HS-27A (cell line): ENCODE measurements at regions not wholly inside any gene's neighbourhood (a gene's known extent, or its start where the extent isn't known, plus 50 kb on each side); places are given as distances from the start of the nearest gene placed in this dataset.
"Not testable (repeated sequence)": the region's sequence is repeated elsewhere in the genome, so short reads cannot be mapped to it uniquely, and the experiment has no call there.

Experiments used
- DNase-seq: peaks from one replicate; pipeline ENCODE4 v3.0.0-alpha.2; 2012; ENCODE audit warnings: low read depth, missing footprints

DNA sequence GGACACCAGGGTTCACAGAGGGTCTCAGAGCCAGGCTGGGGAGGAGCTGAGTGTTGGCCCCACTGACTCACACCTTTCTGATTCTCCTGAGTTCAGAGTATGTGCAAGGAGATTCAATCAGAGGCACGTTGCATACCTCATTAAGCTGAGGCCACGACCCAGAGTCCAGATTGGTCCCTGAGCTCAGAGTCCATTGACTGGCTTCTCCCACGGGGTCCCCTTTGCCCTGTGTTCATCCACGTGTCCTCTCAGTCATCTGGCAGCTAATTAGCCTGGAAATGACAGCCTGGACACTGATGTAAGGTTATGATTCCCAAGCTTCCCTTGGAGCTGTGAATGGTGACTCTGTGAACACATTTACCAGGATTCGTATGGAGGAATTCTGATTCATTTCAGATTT is 267.2 kb downstream of the SH3BP4 start:
- no peak for DNase-seq

DNA sequence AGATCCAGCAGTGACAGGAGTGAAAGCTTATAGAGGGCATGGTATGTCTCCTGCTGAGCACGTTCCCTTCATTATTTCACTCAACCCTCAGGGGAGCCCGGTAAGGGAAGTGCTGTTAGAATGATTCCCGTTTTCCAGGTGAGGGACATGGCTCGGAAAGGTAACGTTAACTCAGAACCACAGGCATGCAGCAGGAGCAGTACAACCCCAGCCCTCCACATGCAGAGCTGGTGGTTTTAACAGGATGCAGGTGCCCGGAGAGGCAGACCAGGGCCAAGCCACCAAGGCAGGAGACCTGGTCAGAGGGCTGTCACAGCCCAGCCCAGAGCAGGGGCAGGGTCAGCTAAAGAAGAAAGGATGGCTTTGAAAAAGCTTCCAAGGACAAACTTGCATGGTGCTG is 268.5 kb downstream of the SH3BP4 start:
- DNase-seq: no peak

DNA sequence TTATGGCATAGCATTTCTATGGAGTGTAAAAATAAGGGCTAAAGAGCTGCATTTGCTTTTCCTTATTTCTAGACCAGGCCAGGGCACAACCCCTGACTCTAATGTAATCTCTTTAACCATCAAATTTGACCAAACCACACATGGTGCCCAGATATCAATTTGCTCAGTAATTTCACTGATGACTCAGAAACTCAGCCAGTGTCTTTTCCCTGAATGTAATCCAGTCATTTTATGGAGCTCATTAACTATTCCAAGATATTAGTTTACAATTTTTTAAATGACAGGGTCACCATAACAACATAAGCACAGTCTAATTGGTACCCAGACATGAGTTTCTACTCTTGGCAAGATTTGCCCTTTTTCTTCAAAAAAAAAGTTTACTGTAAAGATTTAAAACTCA is 270.8 kb upstream of the AGAP1 start:
- no peak for DNase-seq

DNA sequence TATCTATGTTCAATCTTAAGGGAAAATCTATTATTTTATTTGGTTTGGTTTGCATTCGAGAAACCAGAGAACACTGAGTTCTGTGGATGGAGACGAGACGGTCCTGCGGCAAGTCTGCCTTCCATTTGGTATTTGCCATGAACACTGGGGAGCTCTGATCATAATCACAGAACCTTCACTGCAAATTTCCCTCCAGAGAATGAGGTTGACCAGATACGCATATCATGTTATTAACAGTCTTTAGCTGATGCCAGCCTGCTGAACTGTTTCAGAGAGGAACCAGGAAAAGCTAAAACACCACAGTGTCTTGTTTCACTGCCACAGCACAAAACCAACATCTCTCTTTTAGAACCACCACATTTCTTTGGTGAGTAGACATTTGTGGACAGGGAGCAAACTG is 269.4 kb upstream of the AGAP1 start:
- no peak for DNase-seq

DNA sequence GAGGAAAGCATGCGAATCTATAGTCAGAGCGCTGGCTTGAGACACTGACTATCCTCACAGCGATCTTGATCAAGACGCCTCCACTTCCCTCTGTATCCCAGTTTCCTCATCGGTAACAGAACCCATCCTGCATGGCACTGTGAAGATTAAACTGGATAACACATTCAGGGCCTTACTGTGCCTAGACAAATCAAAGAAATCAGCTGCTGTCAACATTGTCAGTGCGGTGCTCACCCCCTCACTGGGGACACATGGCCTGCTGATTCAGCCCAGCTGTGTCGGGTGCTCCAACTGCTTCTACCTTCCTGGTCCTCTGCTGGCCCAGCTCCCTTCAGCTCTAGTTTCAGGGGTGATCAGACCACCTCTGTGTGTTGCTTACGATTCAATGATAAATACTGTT is 268.6 kb upstream of the AGAP1 start:
- DNase-seq: no peak

DNA sequence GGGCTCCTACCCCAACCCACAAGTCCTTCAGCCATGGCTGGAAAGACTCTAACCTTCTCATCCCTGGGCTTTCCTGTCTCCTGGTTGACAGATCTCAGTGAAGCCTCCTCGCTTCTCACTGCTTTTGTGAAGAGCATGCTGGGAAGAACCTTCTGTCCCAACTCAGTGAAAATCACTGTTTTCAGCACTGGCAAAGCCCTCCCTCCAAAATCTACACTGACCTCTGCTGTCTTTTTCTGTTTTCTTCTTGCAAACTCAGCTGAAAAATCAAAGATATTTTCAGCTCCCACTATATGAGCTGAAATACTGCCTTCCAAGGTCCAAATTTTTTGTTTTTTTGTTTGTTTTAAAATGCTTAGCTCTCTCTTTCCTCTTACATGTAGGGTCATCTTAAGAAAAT is 266.3 kb upstream of the AGAP1 start:
- no peak for DNase-seq

DNA sequence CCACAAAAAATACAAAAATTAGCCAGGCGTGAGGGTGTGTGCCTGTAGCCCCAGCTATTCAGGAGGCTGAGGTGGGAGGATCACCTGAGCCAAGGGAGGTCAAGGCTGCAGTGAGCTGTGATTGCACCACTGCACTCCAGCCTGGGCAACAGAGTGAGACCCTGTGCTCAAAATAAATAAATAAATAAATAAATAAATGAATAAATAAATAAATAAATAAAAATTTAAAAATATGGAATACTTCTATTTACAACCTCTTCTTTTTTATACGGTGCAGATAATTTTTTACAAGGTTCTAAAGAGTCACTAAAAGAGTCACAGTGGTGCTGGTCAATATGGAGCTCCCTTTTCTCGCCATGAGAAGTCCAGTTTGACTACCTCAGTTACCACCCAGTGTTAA is 265.4 kb upstream of the AGAP1 start:
- not testable (repeated sequence) for DNase-seq

DNA sequence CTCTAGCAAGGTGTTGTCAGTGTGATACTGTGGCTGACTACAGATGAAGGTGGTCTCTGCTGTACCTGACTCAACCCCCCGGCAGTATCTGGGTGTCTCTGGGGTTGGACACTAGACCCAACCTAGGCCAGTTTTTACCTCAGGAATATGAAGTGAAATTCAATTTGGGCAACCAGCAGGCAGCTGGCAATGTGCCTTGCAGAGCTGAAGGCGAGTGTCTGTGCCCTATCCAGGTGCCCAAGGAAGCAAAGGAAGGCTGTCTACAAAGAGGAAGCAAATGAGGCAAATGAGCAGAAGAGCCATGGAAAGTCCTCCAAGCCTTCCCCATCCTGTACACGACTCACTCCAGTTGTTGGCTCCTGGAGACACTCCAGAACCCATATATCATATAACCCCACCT is 264.6 kb upstream of the AGAP1 start:
- DNase-seq: no peak

DNA sequence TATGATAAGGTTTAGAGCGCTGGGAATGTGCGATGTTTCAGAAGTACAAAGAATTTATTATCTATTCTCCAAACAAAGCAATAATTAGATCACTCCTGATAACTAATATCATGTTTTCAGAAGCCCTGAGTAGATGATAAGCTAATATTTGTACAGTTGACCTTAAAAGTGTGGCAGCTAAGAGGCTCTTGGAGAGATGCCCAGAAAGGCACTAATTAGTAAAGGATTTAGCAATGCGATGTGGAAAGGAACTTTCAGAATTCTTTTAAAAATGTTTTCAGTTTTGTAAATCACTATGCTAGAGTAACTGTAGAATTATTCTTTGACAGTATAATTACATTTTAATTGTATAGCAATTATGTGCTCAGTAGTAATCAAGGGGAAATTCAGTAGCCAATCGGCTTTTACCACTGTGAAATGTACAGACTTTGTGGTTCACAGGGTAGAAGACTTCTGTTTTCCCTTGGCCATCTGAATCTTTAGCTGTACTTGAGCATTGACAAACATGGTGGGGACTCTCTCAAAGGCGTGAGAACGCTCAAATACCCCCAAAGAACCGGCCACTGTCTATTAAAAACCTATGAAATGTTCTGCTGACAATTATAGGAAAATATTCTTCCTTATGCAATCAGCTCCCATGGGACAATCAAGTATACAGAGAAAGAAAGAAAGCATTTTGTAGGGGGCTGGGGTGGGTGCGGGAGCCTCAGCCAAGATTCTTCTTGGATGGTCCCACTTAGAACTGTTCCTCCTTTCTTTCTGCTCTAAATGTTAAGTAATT is 262.8 kb upstream of the AGAP1 start:
- DNase-seq: no peak

DNA sequence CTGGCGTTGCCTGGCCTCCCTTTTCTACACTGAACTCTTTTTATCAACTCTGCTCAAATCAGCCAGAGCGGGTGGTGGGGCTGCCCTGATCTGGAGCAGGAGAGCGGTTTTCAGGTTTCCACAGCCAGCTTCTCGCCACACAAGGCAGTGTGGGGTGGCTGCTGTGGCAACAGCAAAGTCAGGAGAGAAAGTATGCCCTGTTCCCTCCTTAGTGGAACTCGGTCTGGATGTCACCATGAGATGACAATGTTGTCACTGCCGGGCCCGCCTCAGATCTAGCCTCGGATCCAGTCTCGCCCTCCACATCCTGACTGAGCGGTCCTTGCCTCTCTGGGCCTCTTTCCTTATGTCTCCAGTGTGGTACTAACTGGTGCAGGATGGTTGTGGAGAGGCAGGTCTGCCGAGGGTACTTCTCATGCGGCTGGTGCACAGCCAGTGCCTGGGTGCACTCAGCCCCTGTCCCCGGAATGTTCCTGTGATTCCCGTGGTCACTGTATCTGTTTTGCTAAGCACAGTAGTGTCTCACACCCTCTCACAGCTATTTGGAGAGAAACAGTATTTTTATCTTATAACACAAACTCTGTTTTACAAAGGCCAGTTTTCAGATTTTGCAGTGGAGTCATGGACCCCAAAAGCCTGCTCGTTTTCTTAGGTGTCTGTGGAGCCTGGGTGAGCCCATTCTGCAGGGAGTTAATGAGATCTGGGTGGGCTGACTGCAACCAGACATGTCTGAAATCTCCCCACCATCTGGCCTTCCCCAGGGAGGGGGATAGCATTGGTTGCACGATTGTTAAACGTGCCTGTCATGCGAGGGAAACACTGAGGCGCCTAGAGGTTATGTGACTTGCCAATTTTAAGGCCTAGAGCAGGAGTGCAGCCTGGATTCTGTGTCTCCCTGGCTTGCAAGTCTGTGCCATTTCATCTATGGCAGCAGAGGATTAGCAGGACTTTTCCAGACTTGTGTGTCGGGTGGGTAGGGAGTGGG is 261.1 kb upstream of the AGAP1 start:
- no peak for DNase-seq

DNA sequence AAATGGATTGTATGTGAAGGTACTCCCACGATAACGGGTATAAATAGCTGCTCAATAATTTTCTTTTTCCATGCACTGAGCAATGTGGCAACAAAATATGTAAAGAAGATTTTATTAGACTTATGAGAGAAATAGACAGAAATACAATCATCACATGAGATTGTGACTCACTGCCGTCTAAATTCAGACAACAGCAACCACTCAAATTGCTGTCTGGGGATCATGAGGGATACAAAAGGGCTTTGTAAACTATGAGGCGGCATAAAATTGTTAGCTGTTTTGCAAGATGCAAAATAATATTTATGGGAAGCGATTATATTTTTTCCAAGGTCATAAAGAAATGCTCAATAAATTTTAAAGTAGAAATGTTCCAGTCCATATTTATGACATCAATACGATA is 259.1 kb upstream of the AGAP1 start:
- DNase-seq: no peak

DNA sequence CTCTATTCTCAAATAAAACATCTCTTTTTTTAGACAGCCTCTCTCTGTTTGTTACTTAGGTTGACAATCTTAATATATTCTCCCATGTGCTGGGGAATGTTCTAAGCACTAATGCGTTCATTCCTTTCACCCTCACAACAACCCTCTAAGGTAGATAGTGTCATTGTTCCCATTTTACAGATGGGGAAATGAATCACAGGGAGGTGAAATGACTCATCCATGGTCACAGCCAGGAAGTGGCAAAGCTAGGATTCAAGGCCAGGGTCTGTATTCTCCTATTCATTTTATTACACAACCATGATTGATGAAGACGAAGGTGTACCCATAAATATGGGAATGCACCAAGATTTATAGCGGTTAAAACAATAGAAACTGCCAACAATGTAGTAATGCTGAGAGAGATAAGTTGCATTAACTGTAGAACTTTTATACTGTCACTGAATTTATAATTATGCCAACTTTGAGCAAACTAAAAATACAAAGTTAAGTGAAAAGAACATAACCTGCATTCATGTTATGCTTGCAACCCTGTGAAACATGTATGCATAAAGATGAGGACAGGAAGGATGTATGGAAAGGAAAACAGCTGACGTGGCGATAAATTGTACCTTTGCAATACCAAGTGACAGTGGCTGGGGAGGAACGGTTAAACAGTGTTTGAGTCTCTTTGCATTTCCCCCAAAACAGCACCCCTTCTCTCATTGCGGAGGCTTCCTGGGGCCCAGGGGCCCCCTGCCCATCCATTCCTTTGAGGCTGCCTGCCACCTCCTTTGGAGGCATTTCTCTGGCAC is 257.7 kb upstream of the AGAP1 start:
- DNase-seq: no peak

DNA sequence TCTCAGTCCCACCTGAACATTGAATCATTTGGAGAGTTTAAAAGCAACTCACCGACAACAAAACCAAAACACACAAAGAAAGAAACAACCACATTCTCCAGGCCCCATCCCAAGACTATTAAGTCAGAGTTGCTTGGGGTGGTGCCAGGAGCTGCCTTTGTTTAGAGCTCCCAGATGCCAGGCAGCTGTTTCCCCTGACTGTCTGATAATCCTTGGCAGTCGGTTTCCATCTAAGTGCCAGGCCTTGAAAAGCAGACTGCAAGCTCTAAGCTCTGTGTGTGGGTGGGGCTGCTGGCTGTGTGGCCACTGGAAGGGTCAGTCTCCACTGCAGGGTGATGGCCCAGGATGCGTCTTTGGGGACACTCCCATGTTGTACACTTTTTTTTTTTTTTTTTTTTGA is 255.3 kb upstream of the AGAP1 start:
- no peak for DNase-seq

DNA sequence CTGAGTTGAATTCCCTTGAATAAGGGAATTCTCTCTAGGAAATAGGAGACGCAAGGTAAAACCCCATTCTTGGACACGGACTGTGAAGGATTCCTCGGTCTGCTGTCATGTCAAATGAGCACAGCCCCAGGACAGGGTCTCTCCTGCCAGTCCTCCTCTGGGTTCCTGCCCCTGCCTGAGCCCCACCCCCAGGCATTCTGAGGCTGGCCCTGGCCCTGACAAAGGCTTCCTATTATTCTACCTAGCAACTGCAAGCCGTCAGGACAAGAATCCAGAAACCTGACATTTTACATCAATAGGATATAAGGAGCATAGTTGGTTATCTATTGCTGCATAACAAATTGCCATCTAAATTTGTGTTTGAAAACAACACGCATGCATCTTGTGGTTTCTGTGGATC is 253.3 kb upstream of the AGAP1 start:
- no peak for DNase-seq

DNA sequence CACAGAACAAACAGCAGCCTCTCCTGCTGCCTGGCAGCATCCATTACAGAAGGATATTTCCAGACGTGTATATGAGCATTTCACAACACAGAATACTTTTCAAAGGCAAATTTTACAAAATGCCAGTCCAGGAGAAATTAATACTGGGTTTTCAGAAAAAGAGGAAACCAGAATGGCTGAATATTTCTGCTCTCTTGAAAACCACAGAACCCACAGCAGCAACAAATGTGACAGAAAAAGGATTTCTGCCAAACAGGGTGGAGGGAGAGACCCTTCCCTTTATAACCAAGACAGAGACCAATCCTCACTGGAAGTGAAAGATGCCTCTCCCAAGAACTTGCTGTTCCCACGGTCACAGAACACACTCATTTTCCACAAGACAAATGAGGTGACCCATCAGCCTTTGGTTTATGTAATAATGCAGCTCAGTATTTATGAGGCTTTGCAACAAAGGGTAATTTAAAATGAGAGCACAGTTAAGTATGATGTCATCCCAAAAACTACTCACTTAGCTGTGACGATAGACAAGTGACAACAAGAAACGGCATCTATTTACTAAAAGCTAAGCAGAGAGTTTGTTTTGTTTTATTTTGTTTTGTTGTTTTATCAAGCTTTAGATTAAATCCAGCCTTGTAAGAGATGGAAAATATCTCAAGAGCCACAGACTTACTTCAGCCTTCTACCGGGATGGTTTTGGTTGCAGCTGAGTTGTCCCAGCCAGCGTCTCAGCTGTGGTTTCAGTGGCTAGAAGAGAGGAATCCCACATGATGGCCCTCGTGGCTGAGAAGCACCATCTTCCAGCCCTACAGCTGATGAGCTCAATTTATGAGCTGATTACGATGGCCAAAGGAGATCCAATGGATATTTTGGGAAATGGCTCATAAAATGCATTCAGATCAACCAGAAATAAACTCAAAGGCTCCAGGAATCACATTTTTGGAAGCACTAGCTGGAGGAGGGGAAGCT is 249.3 kb upstream of the AGAP1 start:
- DNase-seq: no peak

DNA sequence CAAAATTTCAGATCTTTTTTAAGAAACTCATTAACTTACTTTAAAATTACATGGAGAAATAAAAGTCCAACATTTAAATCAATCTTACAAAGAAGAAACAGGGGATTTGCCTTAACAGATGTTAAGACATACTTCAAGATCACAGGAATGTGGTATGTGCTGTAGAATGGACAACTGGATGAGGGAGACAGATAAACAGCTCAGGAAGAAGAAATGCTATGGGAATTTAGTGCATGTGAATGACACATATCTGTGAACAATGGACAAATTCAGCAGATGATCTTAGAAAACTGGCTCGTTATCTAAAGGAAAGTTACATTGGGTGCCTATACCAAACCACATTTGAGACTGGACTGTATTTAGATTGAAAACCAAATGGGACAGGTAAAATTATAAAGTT is 246.8 kb upstream of the AGAP1 start:
- DNase-seq: no peak

DNA sequence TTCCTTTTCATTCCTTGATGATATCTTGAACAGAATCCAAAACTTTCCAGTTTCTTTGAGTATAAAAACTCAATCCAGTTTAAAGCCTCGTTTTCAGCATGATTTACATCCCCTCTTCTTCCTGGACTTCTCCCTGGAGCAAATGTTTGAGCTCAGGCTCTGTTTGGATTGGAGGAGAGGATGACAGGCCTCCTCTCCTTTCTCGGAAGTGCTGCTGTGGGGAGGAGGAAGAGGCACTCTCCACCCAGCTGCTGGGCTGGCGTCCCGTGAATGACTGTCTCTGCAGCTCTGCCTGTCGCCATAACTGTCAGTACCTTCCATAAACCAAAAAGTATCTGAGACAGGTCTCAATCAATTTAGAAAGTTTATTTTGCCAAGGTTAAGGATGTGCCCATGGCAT is 238.2 kb upstream of the AGAP1 start:
- no peak for DNase-seq

DNA sequence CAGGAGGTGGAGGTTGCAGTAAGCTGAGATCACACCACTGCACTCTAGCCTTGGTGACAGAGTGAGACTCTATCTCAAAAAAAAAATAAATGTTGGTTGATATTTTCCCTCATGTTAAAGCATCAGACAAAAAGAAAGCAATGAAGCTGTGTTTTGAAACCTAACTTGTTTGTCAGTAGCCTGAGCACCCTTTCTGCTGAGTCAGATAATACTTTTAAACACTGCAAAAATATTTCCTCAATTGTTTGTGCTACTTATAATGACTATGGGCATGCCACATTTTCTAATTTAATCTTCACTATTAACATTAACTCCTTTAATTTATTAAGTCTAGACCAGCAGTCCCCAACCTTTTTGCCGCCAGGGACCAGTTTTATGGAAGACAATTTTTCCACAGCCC is 236.3 kb upstream of the AGAP1 start:
- DNase-seq: no peak

DNA sequence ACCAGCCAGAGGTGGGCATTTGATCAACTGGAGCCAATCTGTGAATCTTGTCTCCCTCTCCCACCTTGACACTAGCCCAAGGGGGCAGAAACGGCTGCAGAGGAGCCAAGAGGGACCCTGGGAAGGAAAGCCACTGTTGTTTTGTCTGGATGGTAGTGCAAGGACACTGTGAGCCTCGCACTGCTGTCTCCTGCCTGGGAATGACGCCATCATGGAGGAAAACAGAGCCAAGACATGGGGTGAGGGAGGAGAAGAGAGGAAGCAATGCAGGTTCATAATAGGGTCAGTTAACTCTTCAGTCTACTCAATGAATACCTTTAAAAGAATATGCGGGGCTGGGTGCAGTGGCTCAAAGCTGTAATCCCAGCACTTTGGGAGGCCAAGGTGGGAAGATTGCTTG is 231.1 kb upstream of the AGAP1 start:
- DNase-seq: no peak

DNA sequence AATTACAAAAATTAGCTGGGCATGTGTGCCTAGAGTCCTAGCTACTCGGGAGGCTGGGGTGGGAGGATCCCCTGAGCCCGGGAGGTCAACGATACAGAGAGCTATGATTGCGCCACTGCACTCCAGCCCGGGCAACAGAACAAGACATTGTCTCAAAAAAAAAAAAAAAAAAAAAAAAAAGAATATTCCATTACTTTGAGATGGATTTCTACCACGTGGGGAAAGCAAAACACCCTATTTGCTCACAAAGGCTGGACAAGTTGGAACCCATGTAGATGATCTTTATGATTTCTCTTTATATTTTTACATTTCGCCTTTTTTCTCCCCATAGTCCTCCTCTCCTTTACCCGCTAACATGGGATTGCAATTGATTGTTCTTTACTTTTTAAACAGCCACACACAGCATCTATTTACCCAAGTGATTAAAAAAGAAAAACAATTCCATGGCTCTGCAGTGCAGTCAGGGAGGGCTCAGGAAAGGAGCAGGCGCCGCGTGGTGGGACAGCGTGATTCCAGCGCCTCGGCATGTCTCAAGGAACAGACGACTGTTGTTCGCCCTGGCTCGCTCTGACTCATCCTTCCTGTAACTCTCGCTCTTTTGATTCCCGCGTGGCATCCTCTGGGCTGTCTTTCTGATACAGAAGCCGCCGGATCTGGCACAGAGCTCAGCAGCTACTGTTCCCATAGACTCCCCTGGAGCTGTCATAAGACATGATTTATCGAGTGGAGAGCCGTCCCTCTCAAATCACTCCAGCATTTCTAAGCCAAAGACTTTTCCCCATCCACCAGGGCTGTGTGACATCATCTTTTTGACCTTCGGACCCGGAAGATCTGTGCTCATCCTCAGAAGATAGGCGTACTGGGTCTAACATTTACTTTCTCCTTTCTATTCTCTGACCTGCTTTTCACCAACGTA is 230.4 kb upstream of the AGAP1 start:
- no peak for DNase-seq
